ENCODE measurements at regions not wholly inside any gene's neighbourhood (a gene's known extent, or its start where the extent isn't known, plus 50 kb on each side); places are given as distances from the start of the nearest gene placed in this dataset.

GRCh38 chr4:126935801-126936200 lies 697.0 kb upstream of the INTU start:
- TF ChIP-seq TAF1 (IDR thresholded peaks at IDR 0.05; ENCODE audit: low read depth, low read length) (no peak), PAX5 (IDR thresholded peaks at IDR 0.05; ENCODE audit: insufficient read depth, low read length, severe bottlenecking) (no peak), POLR2A (IDR thresholded peaks at IDR 0.05; ENCODE audit: low read depth, low read length) (no peak), SPI1 (IDR thresholded peaks at IDR 0.05; ENCODE audit: low read depth, low read length) (no peak), POU2F2 (IDR thresholded peaks at IDR 0.05; ENCODE audit: low read depth, low read length) (no peak), POLR2AphosphoS5 (IDR thresholded peaks at IDR 0.05; ENCODE audit: low read depth, low read length) (no peak)
- DNase-seq (ENCODE audit: insufficient read length, low spot score) = no peak
- FAIRE-seq = no peak

- no peak for TF ChIP-seq SPI1 (IDR thresholded peaks at IDR 0.05; ENCODE audit: low read depth, low read length)
- no peak for TF ChIP-seq POU2F2 (IDR thresholded peaks at IDR 0.05; ENCODE audit: low read depth, low read length)
- TF ChIP-seq POLR2AphosphoS5 (IDR thresholded peaks at IDR 0.05; ENCODE audit: low read depth, low read length) = no peak
- TF ChIP-seq PAX5 (IDR thresholded peaks at IDR 0.05; ENCODE audit: insufficient read depth, low read length, severe bottlenecking) = no peak
- TF ChIP-seq POLR2A (IDR thresholded peaks at IDR 0.05; ENCODE audit: low read depth, low read length) = no peak
- no peak for TF ChIP-seq TAF1 (IDR thresholded peaks at IDR 0.05; ENCODE audit: low read depth, low read length)
- FAIRE-seq = no peak
- no peak for DNase-seq (ENCODE audit: insufficient read length, low spot score)
These were observed 695.4 kb upstream of the INTU start for GRCh38 chr4:126937342-126937741.

GRCh38 chr4:126937846-126938422 lies 694.8 kb upstream of the INTU start:
- DNase-seq (ENCODE audit: insufficient read length, low spot score) (no peak), FAIRE-seq (no peak)
- TF ChIP-seq SPI1 (IDR thresholded peaks at IDR 0.05; ENCODE audit: low read depth, low read length) (no peak), TAF1 (IDR thresholded peaks at IDR 0.05; ENCODE audit: low read depth, low read length) (no peak), POLR2A (IDR thresholded peaks at IDR 0.05; ENCODE audit: low read depth, low read length) (no peak), POLR2AphosphoS5 (IDR thresholded peaks at IDR 0.05; ENCODE audit: low read depth, low read length) (no peak), PAX5 (IDR thresholded peaks at IDR 0.05; ENCODE audit: insufficient read depth, low read length, severe bottlenecking) (no peak), POU2F2 (IDR thresholded peaks at IDR 0.05; ENCODE audit: low read depth, low read length) (no peak)

- DNase-seq (ENCODE audit: insufficient read length, low spot score) (no peak), FAIRE-seq (no peak)
- TF ChIP-seq POLR2AphosphoS5 (IDR thresholded peaks at IDR 0.05; ENCODE audit: low read depth, low read length) (no peak), POLR2A (IDR thresholded peaks at IDR 0.05; ENCODE audit: low read depth, low read length) (no peak), POU2F2 (IDR thresholded peaks at IDR 0.05; ENCODE audit: low read depth, low read length) (no peak), PAX5 (IDR thresholded peaks at IDR 0.05; ENCODE audit: insufficient read depth, low read length, severe bottlenecking) (no peak), SPI1 (IDR thresholded peaks at IDR 0.05; ENCODE audit: low read depth, low read length) (no peak)
These were observed 693.4 kb upstream of the INTU start for GRCh38 chr4:126939401-126939800.

GRCh38 chr4:126947536-126947935 lies 685.2 kb upstream of the INTU start:
- no peak for TF ChIP-seq POLR2AphosphoS5 (IDR thresholded peaks at IDR 0.05; ENCODE audit: low read depth, low read length)
- TF ChIP-seq POLR2A (IDR thresholded peaks at IDR 0.05; ENCODE audit: low read depth, low read length) = no peak
- TF ChIP-seq PAX5 (IDR thresholded peaks at IDR 0.05; ENCODE audit: insufficient read depth, low read length, severe bottlenecking) = no peak
- no peak for TF ChIP-seq SPI1 (IDR thresholded peaks at IDR 0.05; ENCODE audit: low read depth, low read length)
- DNase-seq (ENCODE audit: insufficient read length, low spot score) (no peak), FAIRE-seq (no peak)

- DNase-seq (ENCODE audit: insufficient read length, low spot score) (no peak), FAIRE-seq (no peak)
- TF ChIP-seq PAX5 (IDR thresholded peaks at IDR 0.05; ENCODE audit: insufficient read depth, low read length, severe bottlenecking) = no peak
- no peak for TF ChIP-seq POLR2AphosphoS5 (IDR thresholded peaks at IDR 0.05; ENCODE audit: low read depth, low read length)
- TF ChIP-seq TAF1 (IDR thresholded peaks at IDR 0.05; ENCODE audit: low read depth, low read length) = no peak
These were observed 678.0 kb upstream of the INTU start for GRCh38 chr4:126954537-126955291.

GRCh38 chr4:126955292-126956183 lies 677.2 kb upstream of the INTU start:
- TF ChIP-seq TAF1 (IDR thresholded peaks at IDR 0.05; ENCODE audit: low read depth, low read length) (no peak), POU2F2 (IDR thresholded peaks at IDR 0.05; ENCODE audit: low read depth, low read length) (no peak), SPI1 (IDR thresholded peaks at IDR 0.05; ENCODE audit: low read depth, low read length) (no peak), POLR2AphosphoS5 (IDR thresholded peaks at IDR 0.05; ENCODE audit: low read depth, low read length) (no peak), POLR2A (IDR thresholded peaks at IDR 0.05; ENCODE audit: low read depth, low read length) (no peak), PAX5 (IDR thresholded peaks at IDR 0.05; ENCODE audit: insufficient read depth, low read length, severe bottlenecking) (no peak)
- no peak for DNase-seq (ENCODE audit: insufficient read length, low spot score)
- FAIRE-seq = no peak

- TF ChIP-seq TAF1 (IDR thresholded peaks at IDR 0.05; ENCODE audit: low read depth, low read length) (no peak), SPI1 (IDR thresholded peaks at IDR 0.05; ENCODE audit: low read depth, low read length) (no peak), PAX5 (IDR thresholded peaks at IDR 0.05; ENCODE audit: insufficient read depth, low read length, severe bottlenecking) (no peak), POLR2AphosphoS5 (IDR thresholded peaks at IDR 0.05; ENCODE audit: low read depth, low read length) (no peak), POLR2A (IDR thresholded peaks at IDR 0.05; ENCODE audit: low read depth, low read length) (no peak), POU2F2 (IDR thresholded peaks at IDR 0.05; ENCODE audit: low read depth, low read length) (no peak)
- no peak for DNase-seq (ENCODE audit: insufficient read length, low spot score)
- no peak for FAIRE-seq
These were observed 676.4 kb upstream of the INTU start for GRCh38 chr4:126956184-126956897.

- DNase-seq (ENCODE audit: insufficient read length, low spot score) (no peak), FAIRE-seq (no peak)
- TF ChIP-seq SPI1 (IDR thresholded peaks at IDR 0.05; ENCODE audit: low read depth, low read length) = no peak
These were observed 675.2 kb upstream of the INTU start for GRCh38 chr4:126957556-126957955.
